GM20000 (cell line): ENCODE measurements at regions not wholly inside any gene's neighbourhood (a gene's known extent, or its start where the extent isn't known, plus 50 kb on each side); places are given as distances from the start of the nearest gene placed in this dataset.
"Not testable (repeated sequence)": the region's sequence is repeated elsewhere in the genome, so short reads cannot be mapped to it uniquely, and the experiment has no call there.

Source experiments
- DNase-seq: peaks from one replicate; pipeline ENCODE4 v3.0.0; 2012; ENCODE audit warnings: low spot score
- CTCF ChIP-seq: IDR thresholded peaks from 2 replicates; pipeline ENCODE4 v1.5.1; 2012; ENCODE audit warnings: mild to moderate bottlenecking, control low read depth; ENCODE audit errors: extremely low read depth, missing control alignments

- DNase-seq: no peak
- TF ChIP-seq CTCF: no peak
Observed at GRCh38 chr6:79404677-79405076, 132.6 kb downstream of the LCA5 start.

GRCh38 chr6:79404261-79404660 lies 133.0 kb downstream of the LCA5 start:
- DNase-seq: no peak
- TF ChIP-seq CTCF: no peak

GRCh38 chr6:79403563-79403962 lies 133.7 kb downstream of the LCA5 start:
- no peak for DNase-seq
- no peak for TF ChIP-seq CTCF

GRCh38 chr6:79403086-79403485 lies 134.1 kb downstream of the LCA5 start:
- no peak for DNase-seq
- no peak for TF ChIP-seq CTCF

- TF ChIP-seq CTCF: no peak
- no peak for DNase-seq
Observed at GRCh38 chr6:79399499-79399898, 137.7 kb downstream of the LCA5 start.

GRCh38 chr6:79398617-79399016 lies 138.6 kb downstream of the LCA5 start:
- DNase-seq: not testable (repeated sequence)

- DNase-seq: no peak
- TF ChIP-seq CTCF: no peak
Observed at GRCh38 chr6:79396625-79397024, 140.6 kb downstream of the LCA5 start.

- DNase-seq: no peak
- TF ChIP-seq CTCF: no peak
Observed at GRCh38 chr6:79394690-79395089, 142.5 kb downstream of the LCA5 start.
